ENCODE measurements at regions not wholly inside any gene's neighbourhood (a gene's known extent, or its start where the extent isn't known, plus 50 kb on each side); places are given as distances from the start of the nearest gene placed in this dataset.
A peak's percentile ranks its signal among the peaks of the same experiment; 100 is the strongest.

DNA sequence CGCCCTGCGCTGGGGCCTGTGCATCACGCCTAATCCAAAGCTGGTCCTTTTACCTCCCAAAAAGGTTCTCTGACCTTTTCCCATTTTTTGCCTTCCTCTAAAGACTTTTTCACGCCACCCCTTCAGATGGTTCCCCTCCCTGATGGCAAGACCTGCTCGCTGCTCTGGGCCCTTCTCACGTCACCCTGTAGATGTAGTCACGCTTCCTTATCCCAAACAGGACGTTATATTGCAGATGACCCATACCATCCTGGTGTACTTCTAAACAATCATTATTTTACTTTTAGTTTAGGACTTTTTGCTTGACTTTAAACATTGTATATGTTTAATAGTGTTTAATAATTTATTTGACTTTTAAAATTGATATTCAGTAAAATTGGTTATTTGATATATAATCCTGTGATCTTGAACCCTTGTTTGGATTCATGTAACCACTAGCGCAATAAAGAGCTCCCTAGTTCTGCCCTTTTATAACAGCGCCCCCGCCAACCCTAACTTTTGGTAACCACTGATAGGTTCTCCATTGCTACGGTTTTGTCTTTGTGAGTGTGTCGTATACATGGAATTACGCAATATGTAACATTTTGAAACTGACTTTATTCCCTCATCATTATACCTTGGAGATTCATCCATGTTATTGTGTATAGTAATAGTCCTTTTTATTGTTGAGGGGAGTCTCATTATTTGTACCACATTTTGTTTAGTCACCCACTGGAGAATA lies 159.0 kb upstream of the CHRNA7 start:
- 43% methylated on average over 8 of the region's 14 CpGs for WGBS (ENCODE audit: insufficient coverage)
- peaks cover 12 to 16% (median 15%) of the 10 kb centered on the region in 3 donors for H3K4me1 Mint-ChIP-seq
- no peaks in the 10 kb centered on the region for H3K9me3 Mint-ChIP-seq
- DNase-seq (no peak), ATAC-seq (replicated peaks in 1 of 4) (peak in 1 of 4 experiments; percentile 5)
- H3K4me3 Mint-ChIP-seq, result peak overlapping the region; percentile 88 to 96 (median 91)
- ChIA-PET CTCF (no interaction called here), POLR2A (no interaction called here)
- H3K27ac Mint-ChIP-seq, result peak overlapping the region; percentile 85 to 88
- H3K4me3 ChIP-seq (ENCODE audit: control insufficient read depth in 1 of 2, extremely low read depth in 1 of 2, low read length in 1 of 2), result peak overlapping the region; percentile 42 to 60
- peaks cover 4 to 11% of the 10 kb centered on the region in 2 experiments for H3K27me3 ChIP-seq (replicated peaks in 1 of 2; ENCODE audit: control insufficient read depth in 2 of 2, extremely low read depth in 1 of 2, insufficient read depth in 2 of 2, low read length in 1 of 2)
- H3K4me1 ChIP-seq (ENCODE audit: control insufficient read depth in 1 of 2, extremely low read depth in 1 of 2, insufficient read depth in 2 of 2, low read length in 2 of 2), result peaks cover 4 to 12% of the 10 kb centered on the region in 2 experiments
- peak overlapping the region; percentile 50 for H3K27ac ChIP-seq (ENCODE audit: low read length)
- H3K36me3 Mint-ChIP-seq, result no peaks in the 10 kb centered on the region
- peaks cover 6% of the 10 kb centered on the region in 2 donors for H3K27me3 Mint-ChIP-seq
- no peaks in the 10 kb centered on the region for H3K9me3 ChIP-seq
- H3K36me3 ChIP-seq (ENCODE audit: control insufficient read depth in 2 of 2, extremely low read depth in 1 of 2, insufficient read depth in 1 of 2, low read length in 1 of 2), result no peaks in the 10 kb centered on the region

DNA sequence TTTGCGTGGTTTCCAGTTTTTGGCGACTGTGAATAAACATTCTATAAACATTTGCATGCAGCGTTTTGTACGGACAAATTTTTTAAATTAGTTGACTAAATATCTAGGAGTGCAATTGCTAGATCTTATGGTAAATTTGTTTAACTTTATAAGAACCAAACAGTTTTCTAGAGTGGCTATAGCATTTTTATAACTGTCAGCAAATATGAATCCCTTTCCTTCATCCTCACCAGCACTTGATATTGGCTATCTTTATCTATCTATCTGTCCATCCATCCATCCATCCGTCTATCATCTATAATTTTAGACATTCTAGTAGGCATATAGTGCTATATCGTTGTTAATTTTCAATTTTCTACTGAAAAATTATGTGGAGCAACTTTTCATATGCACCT lies 158.4 kb upstream of the CHRNA7 start:
- H3K27me3 ChIP-seq (replicated peaks in 1 of 2; ENCODE audit: control insufficient read depth in 2 of 2, extremely low read depth in 1 of 2, insufficient read depth in 2 of 2, low read length in 1 of 2), result peaks cover 4 to 11% of the 10 kb centered on the region in 2 experiments
- Mint-ChIP-seq H3K4me1 (peaks cover 12 to 16% (median 15%) of the 10 kb centered on the region in 3 donors), H3K27ac (no peak overlapping the region), H3K36me3 (no peaks in the 10 kb centered on the region), H3K9me3 (no peaks in the 10 kb centered on the region), H3K27me3 (peaks cover 9% of the 10 kb centered on the region in 2 donors), H3K4me3 (peak overlapping the region in 2 of 3 donors; percentile 65 to 96)
- ATAC-seq (replicated peaks in 1 of 4) (no peak), DNase-seq (no peak)
- ChIA-PET POLR2A (no interaction called here), CTCF (no interaction called here)
- H3K4me3 ChIP-seq (ENCODE audit: control insufficient read depth in 1 of 2, extremely low read depth in 1 of 2, low read length in 1 of 2), result no peak overlapping the region
- WGBS (ENCODE audit: insufficient coverage), result no CpG with 5 or more reads among the region's 6 CpGs
- no peaks in the 10 kb centered on the region for H3K36me3 ChIP-seq (ENCODE audit: control insufficient read depth in 2 of 2, extremely low read depth in 1 of 2, insufficient read depth in 1 of 2, low read length in 1 of 2)
- H3K27ac ChIP-seq (ENCODE audit: low read length), result no peak overlapping the region
- H3K4me1 ChIP-seq (ENCODE audit: control insufficient read depth in 1 of 2, extremely low read depth in 1 of 2, insufficient read depth in 2 of 2, low read length in 2 of 2), result peaks cover 4 to 12% of the 10 kb centered on the region in 2 experiments
- H3K9me3 ChIP-seq, result no peaks in the 10 kb centered on the region

DNA sequence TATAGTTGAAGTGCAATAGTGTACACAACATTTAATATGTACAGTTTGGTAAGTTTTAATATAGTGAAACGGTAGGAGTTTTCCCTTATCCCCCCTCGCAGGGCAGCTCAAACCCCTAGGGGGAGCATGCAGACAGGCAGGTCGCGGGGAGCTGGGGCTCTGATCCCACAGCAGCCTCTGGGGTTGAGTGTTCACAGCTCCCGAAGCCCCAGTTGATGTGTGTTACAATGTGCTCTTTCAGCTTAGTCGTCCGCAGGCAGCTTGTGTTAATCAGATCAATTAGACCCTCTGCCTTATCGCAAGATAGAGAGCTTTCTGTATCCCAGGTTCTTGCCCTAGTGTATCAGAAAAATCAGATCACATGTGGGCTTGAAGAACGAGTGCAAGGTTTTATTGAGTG lies 143.1 kb upstream of the CHRNA7 start:
- no peaks in the 10 kb centered on the region for H3K9me3 ChIP-seq
- H3K36me3 ChIP-seq (ENCODE audit: control insufficient read depth in 2 of 2, extremely low read depth in 1 of 2, insufficient read depth in 1 of 2, low read length in 1 of 2), result no peaks in the 10 kb centered on the region
- peaks cover 3 to 9% of the 10 kb centered on the region in 2 experiments for H3K27me3 ChIP-seq (replicated peaks in 1 of 2; ENCODE audit: control insufficient read depth in 2 of 2, extremely low read depth in 1 of 2, insufficient read depth in 2 of 2, low read length in 1 of 2)
- Mint-ChIP-seq H3K27me3 (peaks cover 23 to 29% of the 10 kb centered on the region in 2 donors), H3K36me3 (no peaks in the 10 kb centered on the region), H3K9me3 (peaks cover 0 to 7% (median 0%) of the 10 kb centered on the region in 3 donors), H3K4me3 (no peak overlapping the region), H3K4me1 (no peaks in the 10 kb centered on the region), H3K27ac (no peak overlapping the region)
- DNase-seq, result no peak
- no peak overlapping the region for H3K4me3 ChIP-seq (ENCODE audit: control insufficient read depth in 1 of 2, extremely low read depth in 1 of 2, low read length in 1 of 2)
- ATAC-seq (replicated peaks in 1 of 4), result peak in 1 of 4 experiments; percentile 45
- no peak overlapping the region for H3K27ac ChIP-seq (ENCODE audit: low read length)
- ChIA-PET CTCF (interaction anchor here in 1 of 2 donors (1.3 to 1.9 kb wide), 2 partner anchors 19 to 27 kb away, joined by 3 to 7 read pairs; no protein-coding TSS in a partner anchor), POLR2A (no interaction called here)
- WGBS (ENCODE audit: insufficient coverage), result 17% methylated on average over 6 of the region's 9 CpGs
- no peaks in the 10 kb centered on the region for H3K4me1 ChIP-seq (ENCODE audit: control insufficient read depth in 1 of 2, extremely low read depth in 1 of 2, insufficient read depth in 2 of 2, low read length in 2 of 2)

DNA sequence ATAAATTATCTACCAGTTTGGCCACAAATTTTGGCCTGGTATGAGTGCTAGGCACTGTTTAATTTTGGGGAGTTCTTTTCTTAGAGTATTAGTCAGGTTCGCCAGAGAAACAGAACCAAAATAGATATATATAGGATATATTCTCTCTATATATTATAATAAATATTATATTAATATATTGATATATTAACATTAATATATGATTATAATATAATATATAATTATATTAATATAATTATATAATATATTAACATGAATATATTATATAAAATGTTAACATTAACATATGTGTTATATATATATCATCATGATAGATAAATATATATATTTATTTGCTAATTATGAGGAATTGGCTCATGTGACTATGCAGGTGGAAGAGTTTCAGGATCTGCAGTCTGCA lies 137.8 kb upstream of the CHRNA7 start:
- peaks cover under 1 to 12% (median 2%) of the 10 kb centered on the region in 3 donors for H3K9me3 Mint-ChIP-seq
- Histone ChIP-seq H3K27me3 (replicated peaks in 1 of 2; ENCODE audit: control insufficient read depth in 2 of 2, extremely low read depth in 1 of 2, insufficient read depth in 2 of 2, low read length in 1 of 2) (peaks cover under 1 to 7% of the 10 kb centered on the region in 2 experiments), H3K27ac (ENCODE audit: low read length) (no peak overlapping the region), H3K9me3 (peaks cover 2% of the 10 kb centered on the region), H3K4me3 (ENCODE audit: control insufficient read depth in 1 of 2, extremely low read depth in 1 of 2, low read length in 1 of 2) (no peak overlapping the region), H3K4me1 (ENCODE audit: control insufficient read depth in 1 of 2, extremely low read depth in 1 of 2, insufficient read depth in 2 of 2, low read length in 2 of 2) (no peaks in the 10 kb centered on the region), H3K36me3 (ENCODE audit: control insufficient read depth in 2 of 2, extremely low read depth in 1 of 2, insufficient read depth in 1 of 2, low read length in 1 of 2) (no peaks in the 10 kb centered on the region)
- ChIA-PET CTCF (no interaction called here), POLR2A (no interaction called here)
- H3K27me3 Mint-ChIP-seq, result peaks cover 36 to 43% of the 10 kb centered on the region in 2 donors
- H3K27ac Mint-ChIP-seq, result no peak overlapping the region
- ATAC-seq (replicated peaks in 1 of 4) (no peak), DNase-seq (no peak)
- no peaks in the 10 kb centered on the region for H3K36me3 Mint-ChIP-seq
- no CpG with 5 or more reads among the region's 1 CpG for WGBS (ENCODE audit: insufficient coverage)
- H3K4me3 Mint-ChIP-seq, result no peak overlapping the region
- H3K4me1 Mint-ChIP-seq, result no peaks in the 10 kb centered on the region

DNA sequence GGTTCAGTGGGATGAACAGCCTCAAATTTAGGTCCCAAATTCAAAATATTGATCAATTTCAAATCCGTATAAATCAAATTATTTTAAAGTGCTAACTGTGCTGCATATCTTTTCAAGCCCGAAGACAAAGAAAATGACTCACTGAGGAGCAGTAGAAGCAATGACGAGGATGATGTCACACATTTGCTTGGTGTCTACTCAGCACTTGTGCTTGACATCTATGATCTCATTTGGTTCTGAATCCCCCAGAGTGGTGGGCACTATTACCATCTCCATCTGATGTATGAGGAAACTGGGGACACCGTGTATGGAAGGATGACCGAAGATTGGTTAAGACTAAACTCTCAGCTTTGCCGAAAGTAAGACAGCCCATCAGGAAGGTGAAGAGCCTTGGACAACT lies 136.5 kb upstream of the CHRNA7 start:
- ATAC-seq (replicated peaks in 1 of 4), result no peak
- CTCF ChIA-PET, result no interaction called here
- DNase-seq, result no peak
- Histone ChIP-seq H3K9me3 (peaks cover 5% of the 10 kb centered on the region), H3K4me3 (ENCODE audit: control insufficient read depth in 1 of 2, extremely low read depth in 1 of 2, low read length in 1 of 2) (no peak overlapping the region), H3K4me1 (ENCODE audit: control insufficient read depth in 1 of 2, extremely low read depth in 1 of 2, insufficient read depth in 2 of 2, low read length in 2 of 2) (no peaks in the 10 kb centered on the region), H3K27ac (ENCODE audit: low read length) (no peak overlapping the region), H3K36me3 (ENCODE audit: control insufficient read depth in 2 of 2, extremely low read depth in 1 of 2, insufficient read depth in 1 of 2, low read length in 1 of 2) (no peaks in the 10 kb centered on the region), H3K27me3 (replicated peaks in 1 of 2; ENCODE audit: control insufficient read depth in 2 of 2, extremely low read depth in 1 of 2, insufficient read depth in 2 of 2, low read length in 1 of 2) (peaks cover 0 to 2% of the 10 kb centered on the region in 2 experiments)
- Mint-ChIP-seq H3K27ac (no peak overlapping the region), H3K4me1 (no peaks in the 10 kb centered on the region), H3K9me3 (peaks cover 4 to 17% (median 5%) of the 10 kb centered on the region in 3 donors), H3K27me3 (peaks cover 28 to 31% of the 10 kb centered on the region in 2 donors), H3K4me3 (no peak overlapping the region), H3K36me3 (no peaks in the 10 kb centered on the region)
- POLR2A ChIA-PET, result no interaction called here
- WGBS (ENCODE audit: insufficient coverage), result 83% methylated on average over 3 of the region's 6 CpGs

DNA sequence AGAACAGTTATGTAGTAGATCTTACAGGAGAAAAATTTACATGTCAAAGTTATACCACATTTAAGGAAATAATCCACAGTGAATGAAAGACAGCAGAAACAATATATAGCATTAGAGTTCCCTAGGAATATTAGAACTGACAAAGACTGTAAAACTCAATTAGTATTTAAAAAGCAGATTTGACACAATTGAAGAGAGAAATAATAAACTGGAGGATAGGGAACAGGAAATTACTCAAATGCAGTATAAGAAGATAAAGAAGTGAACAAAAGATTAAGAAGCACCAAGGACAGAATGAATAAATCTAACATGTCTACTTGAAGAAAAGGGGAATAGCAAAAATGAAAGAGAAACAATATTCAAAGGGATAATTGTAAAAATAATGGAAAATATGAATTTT lies 132.6 kb upstream of the CHRNA7 start:
- peaks cover 5% of the 10 kb centered on the region for H3K9me3 ChIP-seq
- H3K4me3 Mint-ChIP-seq, result no peak overlapping the region
- H3K27me3 ChIP-seq (replicated peaks in 1 of 2; ENCODE audit: control insufficient read depth in 2 of 2, extremely low read depth in 1 of 2, insufficient read depth in 2 of 2, low read length in 1 of 2), result peaks cover 0 to 2% of the 10 kb centered on the region in 2 experiments
- H3K27ac Mint-ChIP-seq, result no peak overlapping the region
- DNase-seq (no peak), ATAC-seq (replicated peaks in 1 of 4) (no peak)
- no peak overlapping the region for H3K27ac ChIP-seq (ENCODE audit: low read length)
- no peaks in the 10 kb centered on the region for H3K4me1 ChIP-seq (ENCODE audit: control insufficient read depth in 1 of 2, extremely low read depth in 1 of 2, insufficient read depth in 2 of 2, low read length in 2 of 2)
- ChIA-PET CTCF (no interaction called here), POLR2A (no interaction called here)
- no peaks in the 10 kb centered on the region for H3K36me3 ChIP-seq (ENCODE audit: control insufficient read depth in 2 of 2, extremely low read depth in 1 of 2, insufficient read depth in 1 of 2, low read length in 1 of 2)
- H3K9me3 Mint-ChIP-seq, result peaks cover 4 to 22% (median 5%) of the 10 kb centered on the region in 3 donors
- no peak overlapping the region for H3K4me3 ChIP-seq (ENCODE audit: control insufficient read depth in 1 of 2, extremely low read depth in 1 of 2, low read length in 1 of 2)
- no peaks in the 10 kb centered on the region for H3K36me3 Mint-ChIP-seq
- H3K27me3 Mint-ChIP-seq, result peaks cover 14 to 22% of the 10 kb centered on the region in 2 donors
- H3K4me1 Mint-ChIP-seq, result no peaks in the 10 kb centered on the region
